H9 (cell line): ENCODE measurements at regions not wholly inside any gene's neighbourhood (a gene's known extent, or its start where the extent isn't known, plus 50 kb on each side); places are given as distances from the start of the nearest gene placed in this dataset.

Experiments
- DNase-seq: peaks from one replicate; pipeline ENCODE4 v3.0.0-alpha.2; 2017
- H2AFZ ChIP-seq: one replicate; pipeline ENCODE4 v1.6.1; 2013; ENCODE audit warnings: mild to moderate bottlenecking, low read length, control low read depth, moderate library complexity
- H2AK5ac ChIP-seq: 2 replicates; pipeline ENCODE4 v1.6.1; 2013; ENCODE audit warnings: low read length, control low read depth, mixed read lengths; ENCODE audit not compliant: insufficient read length
- H2BK120ac ChIP-seq: one replicate; pipeline ENCODE4 v1.6.1; 2013; ENCODE audit warnings: low read depth, mild to moderate bottlenecking, low read length, control low read depth, inconsistent platforms; ENCODE audit not compliant: poor library complexity, severe bottlenecking
- H2BK12ac ChIP-seq: 2 replicates; pipeline ENCODE4 v1.6.1; 2013; ENCODE audit warnings: low read length, control low read depth, mixed read lengths, low read depth; ENCODE audit not compliant: insufficient read length
- H2BK15ac ChIP-seq: 2 replicates; pipeline ENCODE4 v1.6.1; 2013; ENCODE audit warnings: low read depth, low read length, control low read depth
- H2BK20ac ChIP-seq: one replicate; pipeline ENCODE4 v1.6.1; 2013; ENCODE audit warnings: low read depth, mild to moderate bottlenecking, low read length, control low read depth, inconsistent platforms; ENCODE audit not compliant: poor library complexity, severe bottlenecking
- H2BK5ac ChIP-seq: 2 replicates; pipeline ENCODE4 v1.6.1; 2013; ENCODE audit warnings: low read length, control low read depth, mixed read lengths; ENCODE audit not compliant: insufficient read length
- H3K14ac ChIP-seq: 2 replicates; pipeline ENCODE4 v1.6.1; 2013; ENCODE audit warnings: low read length, control low read depth; ENCODE audit not compliant: insufficient read depth
- H3K18ac ChIP-seq: 2 replicates; pipeline ENCODE4 v1.6.1; 2013; ENCODE audit warnings: low read depth, mild to moderate bottlenecking, mixed read lengths, low read length, control low read depth; ENCODE audit not compliant: insufficient read length
- H3K23ac ChIP-seq: 2 replicates; pipeline ENCODE4 v1.6.1; 2013; ENCODE audit warnings: low read length, control low read depth, mixed read lengths, low read depth; ENCODE audit not compliant: insufficient read length
- H3K23me2 ChIP-seq: 2 replicates; pipeline ENCODE4 v1.6.1; 2013; ENCODE audit warnings: low read depth, mild to moderate bottlenecking, mixed read lengths, low read length, control low read depth; ENCODE audit not compliant: insufficient read length, poor library complexity, severe bottlenecking
- H3K27ac ChIP-seq: 2 replicates; pipeline ENCODE4 v1.5.1; 2013; ENCODE audit warnings: low read length, control low read depth, mixed read lengths, low read depth; ENCODE audit not compliant: insufficient read length
- H3K27me3 ChIP-seq: 2 replicates; pipeline ENCODE4 v1.6.1; 2013; ENCODE audit warnings: low read length, control low read depth, inconsistent platforms; ENCODE audit not compliant: insufficient read depth
- H3K4ac ChIP-seq: 2 replicates; pipeline ENCODE4 v1.6.1; 2013; ENCODE audit warnings: low read depth, mild to moderate bottlenecking, control low read depth, inconsistent platforms, low read length, moderate library complexity
- H3K4me1 ChIP-seq: 2 replicates; pipeline ENCODE4 v1.6.1; 2013; ENCODE audit warnings: low read length, control low read depth, inconsistent platforms; ENCODE audit not compliant: insufficient read depth
- H3K4me2 ChIP-seq: 2 replicates; pipeline ENCODE4 v1.6.1; 2013; ENCODE audit warnings: low read length, control low read depth, mixed read lengths; ENCODE audit not compliant: insufficient read length, insufficient read depth
- H3K56ac ChIP-seq: 2 replicates; pipeline ENCODE4 v1.6.1; 2013; ENCODE audit warnings: low read depth, mild to moderate bottlenecking, mixed read lengths, low read length, control low read depth; ENCODE audit not compliant: insufficient read length
- H3K79me1 ChIP-seq: 2 replicates; pipeline ENCODE4 v1.6.1; 2013; ENCODE audit warnings: low read depth, mild to moderate bottlenecking, moderate library complexity, low read length, control low read depth, inconsistent platforms; ENCODE audit not compliant: insufficient read depth, poor library complexity, severe bottlenecking
- H3K79me2 ChIP-seq: 2 replicates; pipeline ENCODE4 v1.6.1; 2013; ENCODE audit warnings: low read length, control low read depth, inconsistent platforms; ENCODE audit not compliant: insufficient read depth
- H3K9ac ChIP-seq: 2 replicates; pipeline ENCODE4 v1.6.1; 2013; ENCODE audit warnings: low read length, control low read depth, mixed read lengths; ENCODE audit not compliant: insufficient read length; ENCODE audit errors: extremely low read depth
- H3K9me3 ChIP-seq: one replicate; pipeline ENCODE4 v1.6.1; 2013; ENCODE audit warnings: low read depth, low read length, inconsistent platforms; ENCODE audit not compliant: control insufficient read depth
- H3T11ph ChIP-seq: one replicate; pipeline ENCODE4 v1.6.1; 2013; ENCODE audit warnings: mild to moderate bottlenecking, low read length, control low read depth, inconsistent platforms
- H4K20me1 ChIP-seq: one replicate; pipeline ENCODE4 v1.6.1; 2013; ENCODE audit not compliant: control insufficient read depth, insufficient read length, insufficient read depth
- H4K5ac ChIP-seq: 2 replicates; pipeline ENCODE4 v1.6.1; 2013; ENCODE audit warnings: low read depth, mild to moderate bottlenecking, mixed read lengths, low read length, control low read depth; ENCODE audit not compliant: insufficient read length
- H4K8ac ChIP-seq: replicated peaks from 2 replicates; pipeline ENCODE4 v1.6.1; 2013; ENCODE audit warnings: low read length, control low read depth, mixed read lengths, low read depth; ENCODE audit not compliant: insufficient read length
- H4K91ac ChIP-seq: 2 replicates; pipeline ENCODE4 v1.6.1; 2013; ENCODE audit warnings: low read depth, mild to moderate bottlenecking, moderate library complexity, mixed read lengths, low read length, control low read depth; ENCODE audit not compliant: insufficient read length
- H3K27ac Mint-ChIP-seq, 3 experiments: 2 replicates in 2 of 3; 3 replicates in 1 of 3; pipeline ENCODE4 v1.8.0; 2020 to 2021; ENCODE audit warnings: mixed read lengths in 3 of 3, mild to moderate bottlenecking in 1 of 3, moderate library complexity in 1 of 3
- H3K27me3 Mint-ChIP-seq: 2 replicates; pipeline ENCODE4 v1.8.0; 2021; ENCODE audit warnings: low read depth, mild to moderate bottlenecking, moderate library complexity, mixed read lengths
- H3K36me3 Mint-ChIP-seq, 3 experiments: 2 replicates in 2 of 3; 3 replicates in 1 of 3; pipeline ENCODE4 v1.8.0; 2020 to 2021; ENCODE audit warnings: low read depth in 3 of 3, mixed read lengths in 3 of 3; ENCODE audit not compliant: insufficient read depth in 1 of 3
- H3K4me1 Mint-ChIP-seq, 2 experiments: 2 replicates each; pipeline ENCODE4 v1.8.0; 2020; ENCODE audit warnings: mixed read lengths in 2 of 2
- H3K4me3 Mint-ChIP-seq, 2 experiments: 2 replicates in 1 of 2; 3 replicates in 1 of 2; pipeline ENCODE4 v1.8.0; 2020 to 2021; ENCODE audit warnings: mild to moderate bottlenecking in 2 of 2, mixed read lengths in 2 of 2, moderate library complexity in 1 of 2
- H3K9me3 Mint-ChIP-seq, 2 experiments: 2 replicates in 1 of 2; 3 replicates in 1 of 2; pipeline ENCODE4 v1.8.0; 2020; ENCODE audit warnings: mild to moderate bottlenecking in 2 of 2, mixed read lengths in 2 of 2, moderate library complexity in 1 of 2
- WGBS: extraction: QIAGEN DNeasy Blood & Tissue Kit; methylation state at CpG from one replicate; pipeline ENCODE4 v1.1.7; 2013; ENCODE audit warnings: missing lambda C conversion rate, low lambda C conversion rate, mixed read lengths; ENCODE audit not compliant: insufficient read length; ENCODE audit errors: extremely low coverage; 5-methylcytosine and 5-hydroxymethylcytosine counted together
- TF ChIP-seq, protein P1 (sequence below): fragments of 200-600 bp; sonication (generic); conservative IDR thresholded peaks from 3 replicates; pipeline ENCODE4 v1.8.0; 2021; ENCODE audit warnings: antibody characterized with exemption, mild to moderate bottlenecking

DNA sequence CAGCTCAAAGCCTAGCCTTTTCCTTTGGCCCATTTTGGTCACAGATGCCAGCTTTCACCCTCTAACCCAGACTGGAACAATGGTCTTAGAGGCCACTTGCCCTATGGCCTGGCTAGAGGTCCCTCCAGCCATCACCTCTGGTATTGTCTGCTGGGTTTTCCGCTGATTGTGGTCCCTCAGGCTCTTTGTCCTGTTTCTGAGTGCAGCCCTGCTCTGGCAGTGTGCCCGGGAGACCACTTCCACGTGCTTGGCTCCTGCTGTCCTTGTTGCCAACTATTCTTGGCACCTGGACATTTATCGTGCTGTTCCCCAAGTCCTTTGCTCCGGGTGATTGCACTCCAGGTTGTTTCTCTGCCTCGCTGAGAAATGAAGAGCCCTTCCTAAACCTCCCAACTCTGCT is 53.3 kb upstream of the FAM180A start:
- Histone ChIP-seq H3K4me1 (no peaks in the 10 kb centered on the region; the same call in 1 of the 2 replicates), H2BK5ac (no peak overlapping the region), H3K9ac (no peak overlapping the region), H3K18ac (no peak overlapping the region), H3K14ac (no peak overlapping the region), H3K79me1 (no peaks in the 10 kb centered on the region), H3K27me3 (no peaks in the 10 kb centered on the region), H3K4ac (no peak overlapping the region), H3K23me2 (no peaks in the 10 kb centered on the region), H3K9me3 (no peaks in the 10 kb centered on the region), H4K5ac (no peak overlapping the region), H4K91ac (no peak overlapping the region), H2AFZ (no peak overlapping the region), H2AK5ac (no peak overlapping the region), H3K4me2 (no peak overlapping the region), H3K56ac (no peak overlapping the region), H2BK15ac (no peak overlapping the region), H3K79me2 (no peaks in the 10 kb centered on the region), H2BK20ac (no peak overlapping the region), H4K20me1 (no peaks in the 10 kb centered on the region), H2BK12ac (no peak overlapping the region), H3T11ph (no peak overlapping the region), H4K8ac (no peak overlapping the region), H2BK120ac (no peak overlapping the region), H3K23ac (no peak overlapping the region), H3K27ac (no peak overlapping the region)
- TF ChIP-seq, protein P1, sequence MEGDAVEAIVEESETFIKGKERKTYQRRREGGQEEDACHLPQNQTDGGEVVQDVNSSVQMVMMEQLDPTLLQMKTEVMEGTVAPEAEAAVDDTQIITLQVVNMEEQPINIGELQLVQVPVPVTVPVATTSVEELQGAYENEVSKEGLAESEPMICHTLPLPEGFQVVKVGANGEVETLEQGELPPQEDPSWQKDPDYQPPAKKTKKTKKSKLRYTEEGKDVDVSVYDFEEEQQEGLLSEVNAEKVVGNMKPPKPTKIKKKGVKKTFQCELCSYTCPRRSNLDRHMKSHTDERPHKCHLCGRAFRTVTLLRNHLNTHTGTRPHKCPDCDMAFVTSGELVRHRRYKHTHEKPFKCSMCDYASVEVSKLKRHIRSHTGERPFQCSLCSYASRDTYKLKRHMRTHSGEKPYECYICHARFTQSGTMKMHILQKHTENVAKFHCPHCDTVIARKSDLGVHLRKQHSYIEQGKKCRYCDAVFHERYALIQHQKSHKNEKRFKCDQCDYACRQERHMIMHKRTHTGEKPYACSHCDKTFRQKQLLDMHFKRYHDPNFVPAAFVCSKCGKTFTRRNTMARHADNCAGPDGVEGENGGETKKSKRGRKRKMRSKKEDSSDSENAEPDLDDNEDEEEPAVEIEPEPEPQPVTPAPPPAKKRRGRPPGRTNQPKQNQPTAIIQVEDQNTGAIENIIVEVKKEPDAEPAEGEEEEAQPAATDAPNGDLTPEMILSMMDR, result no peak
- Mint-ChIP-seq H3K9me3 (no peaks in the 10 kb centered on the region), H3K36me3 (no peaks in the 10 kb centered on the region), H3K27ac (no peak overlapping the region), H3K27me3 (no peaks in the 10 kb centered on the region; the same call in none of the 2 replicates), H3K4me3 (no peak overlapping the region), H3K4me1 (peaks cover 10% of the 10 kb centered on the region in 2 experiments)
- no peak for DNase-seq
- no CpG with 5 or more reads among the region's 6 CpGs for WGBS
